KBM-7 (cell line): ENCODE measurements at regions not wholly inside any gene's neighbourhood (a gene's known extent, or its start where the extent isn't known, plus 50 kb on each side); places are given as distances from the start of the nearest gene placed in this dataset.
"Not testable (repeated sequence)": the region's sequence is repeated elsewhere in the genome, so short reads cannot be mapped to it uniquely, and the experiment has no call there.

Source experiments
- DNase-seq: peaks from one replicate; pipeline ENCODE4 v3.0.0-alpha.2; 2015
- in situ Hi-C: fragments of 300-500 bp; cut with MboI; formaldehyde crosslinking; loops from 2 replicates; pipeline ENCODE4 v1.14.3; 2020; ENCODE audit warnings: low sequenced_read_pairs, low pct_unique_long_range_greater_than_20kb, mixed read lengths

GRCh38 chr13:34360702-34361101, 542.8 kb downstream of the RFC3 start:
- in situ Hi-C loops: no loop called here
- DNase-seq: no peak

GRCh38 chr13:34361560-34361959, 543.6 kb downstream of the RFC3 start:
- no peak for DNase-seq
- in situ Hi-C loops: no loop called here

- in situ Hi-C loops: no loop called here
- DNase-seq: no peak
Observed at GRCh38 chr13:34363266-34363665, 545.3 kb downstream of the RFC3 start.

- in situ Hi-C loops: no loop called here
- no peak for DNase-seq
Observed at GRCh38 chr13:34364633-34365032, 546.7 kb downstream of the RFC3 start.

- in situ Hi-C loops: no loop called here
- no peak for DNase-seq
Observed at GRCh38 chr13:34369931-34370330, 552.0 kb downstream of the RFC3 start.

- in situ Hi-C loops: no loop called here
- DNase-seq: no peak
Observed at GRCh38 chr13:34371108-34371507, 553.2 kb downstream of the RFC3 start.

- no peak for DNase-seq
- in situ Hi-C loops: no loop called here
Observed at GRCh38 chr13:34371645-34372395, 553.9 kb downstream of the RFC3 start.

- no peak for DNase-seq
- in situ Hi-C loops: no loop called here
Observed at GRCh38 chr13:34372581-34372980, 554.6 kb downstream of the RFC3 start.

DNA sequence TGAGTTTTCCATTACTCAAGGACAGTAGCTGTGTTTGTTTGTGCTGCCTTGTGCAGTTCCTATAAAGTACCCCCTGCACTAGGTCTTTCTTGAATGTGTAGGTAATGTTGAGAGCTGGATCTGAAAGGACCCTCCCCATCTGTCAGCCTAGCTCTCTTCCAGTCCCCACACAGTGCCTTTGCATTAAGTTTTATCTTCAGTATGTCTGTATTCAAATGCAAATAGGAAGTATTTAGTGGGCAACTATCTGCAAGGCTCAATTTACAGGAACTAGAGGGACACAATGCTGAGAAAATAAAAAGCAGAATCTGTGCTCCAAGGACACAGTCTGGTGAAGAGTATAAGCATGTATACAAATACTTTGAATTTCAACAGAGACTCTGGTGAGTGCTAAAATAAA, 558.5 kb downstream of the RFC3 start:
- in situ Hi-C loops: no loop called here

DNA sequence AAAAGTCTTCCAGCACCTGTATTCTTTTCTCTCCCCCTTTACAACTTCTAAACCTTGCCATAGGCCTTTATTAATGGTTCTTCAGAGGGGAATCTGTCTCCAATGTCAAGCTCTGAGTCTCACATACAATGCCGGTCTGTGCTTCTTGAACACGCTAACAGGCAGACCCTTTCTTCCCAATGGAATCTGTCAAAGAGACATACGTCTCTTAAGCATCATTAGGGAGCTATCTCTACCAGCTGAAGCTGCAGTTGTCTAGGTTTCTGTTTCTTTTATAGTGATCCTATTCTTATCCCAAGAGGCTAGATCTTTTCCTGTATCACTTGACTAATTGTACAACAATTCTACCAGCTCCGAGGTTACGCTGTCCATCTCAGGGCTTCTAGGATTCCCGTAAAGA, 560.8 kb upstream of the NBEA start:
- in situ Hi-C loops: no loop called here

More for the DNA sequence above, 558.5 kb downstream of the RFC3 start:
- no peak for DNase-seq

GRCh38 chr13:34383728-34384127, 558.3 kb upstream of the NBEA start:
- in situ Hi-C loops: no loop called here
- no peak for DNase-seq

More for the DNA sequence above, 560.8 kb upstream of the NBEA start:
- DNase-seq: no peak

DNA sequence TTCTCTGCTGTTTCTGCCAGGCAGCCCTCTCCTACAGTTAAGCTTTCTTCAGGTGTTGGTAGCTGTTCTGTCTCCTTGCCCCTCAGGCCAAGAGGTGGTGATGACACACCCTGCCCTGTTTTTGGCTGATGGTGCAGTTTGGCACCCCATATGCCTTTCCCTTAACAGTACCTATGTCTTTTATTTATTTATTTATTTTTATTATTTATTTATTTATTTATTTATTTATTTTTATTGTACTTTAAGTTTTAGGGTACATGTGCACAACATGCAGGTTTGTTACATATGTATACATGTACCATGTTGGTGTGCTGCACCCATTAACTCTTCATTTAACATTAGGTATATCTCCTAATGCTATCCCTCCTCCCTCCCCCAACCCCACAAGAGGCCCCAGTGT, 555.8 kb upstream of the NBEA start:
- DNase-seq, in situ Hi-C loops: not testable (repeated sequence)

DNA sequence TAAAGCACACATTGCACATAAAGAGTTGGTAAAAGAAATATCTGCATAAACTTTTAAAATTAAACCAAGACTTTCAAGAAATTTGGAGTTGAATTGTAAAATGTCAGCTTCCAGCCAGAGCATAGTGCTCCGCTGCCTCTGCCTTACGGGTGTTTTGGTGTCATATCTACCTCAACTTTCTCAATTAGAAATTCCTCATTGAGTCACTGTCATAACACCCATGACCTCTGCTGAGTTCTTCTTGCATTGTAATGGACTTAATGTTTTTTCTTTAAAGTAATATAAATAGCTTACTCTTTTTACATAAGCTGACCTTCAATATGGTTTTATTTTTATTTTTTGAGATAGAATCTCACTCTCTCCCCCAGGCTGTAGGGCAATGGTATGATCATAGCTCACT, 551.0 kb upstream of the NBEA start:
- no peak for DNase-seq
- in situ Hi-C loops: no loop called here

DNA sequence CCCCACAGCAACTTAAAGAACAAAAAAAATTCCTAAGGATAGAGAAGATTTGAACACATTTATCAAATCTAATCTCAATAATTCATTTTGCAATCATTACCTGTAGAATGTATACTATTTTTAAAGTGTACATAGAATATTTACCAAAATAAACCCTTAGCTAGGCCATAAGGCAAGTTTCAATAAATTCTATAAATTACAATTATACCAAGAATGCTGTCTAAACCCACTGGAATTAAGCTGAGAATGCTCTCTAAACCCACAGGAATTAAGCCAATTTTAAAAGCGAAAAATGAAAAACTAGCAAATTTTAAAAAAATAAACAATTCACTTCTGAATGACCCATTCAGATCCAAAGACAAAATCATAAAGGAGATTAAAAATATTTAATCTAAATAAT, 540.4 kb upstream of the NBEA start:
- in situ Hi-C loops: no loop called here
- no peak for DNase-seq

- in situ Hi-C loops: no loop called here
- DNase-seq: no peak
Observed at GRCh38 chr13:34405410-34406181, 536.5 kb upstream of the NBEA start.

- DNase-seq: no peak
- in situ Hi-C loops: no loop called here
Observed at GRCh38 chr13:34408640-34409039, 533.4 kb upstream of the NBEA start.

DNA sequence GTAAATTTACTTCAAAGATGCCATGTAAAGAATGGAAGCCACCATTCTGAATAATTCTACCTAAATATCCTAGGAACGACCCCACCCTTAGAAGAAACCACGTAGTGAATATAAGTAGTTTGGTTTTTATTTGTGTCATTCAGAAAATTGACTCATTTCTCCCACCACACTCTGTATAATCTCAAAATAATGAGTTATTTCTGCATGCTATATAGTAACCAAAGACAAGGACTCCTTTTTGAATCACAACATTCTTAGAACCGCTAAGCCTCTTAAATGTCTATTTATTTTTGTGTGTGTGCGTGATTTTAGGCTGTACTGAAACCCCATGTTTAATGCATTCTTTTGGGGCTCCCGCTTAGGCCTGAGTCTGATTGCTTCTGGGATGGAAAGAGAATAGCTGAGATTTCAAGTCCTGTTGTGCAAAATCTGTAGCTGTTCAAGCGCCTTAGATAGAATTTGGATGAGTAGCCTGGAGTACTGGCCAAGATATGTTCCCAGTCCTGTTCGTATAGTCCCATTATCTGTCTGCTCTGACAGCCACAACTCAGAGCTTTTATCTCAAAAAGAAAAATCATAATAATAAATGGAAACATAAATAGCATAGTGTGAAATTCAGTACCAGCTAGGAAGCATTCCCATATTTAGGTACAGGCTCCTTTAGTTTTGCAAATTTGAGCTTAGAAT, 532.4 kb upstream of the NBEA start:
- DNase-seq: no peak
- in situ Hi-C loops: no loop called here

DNA sequence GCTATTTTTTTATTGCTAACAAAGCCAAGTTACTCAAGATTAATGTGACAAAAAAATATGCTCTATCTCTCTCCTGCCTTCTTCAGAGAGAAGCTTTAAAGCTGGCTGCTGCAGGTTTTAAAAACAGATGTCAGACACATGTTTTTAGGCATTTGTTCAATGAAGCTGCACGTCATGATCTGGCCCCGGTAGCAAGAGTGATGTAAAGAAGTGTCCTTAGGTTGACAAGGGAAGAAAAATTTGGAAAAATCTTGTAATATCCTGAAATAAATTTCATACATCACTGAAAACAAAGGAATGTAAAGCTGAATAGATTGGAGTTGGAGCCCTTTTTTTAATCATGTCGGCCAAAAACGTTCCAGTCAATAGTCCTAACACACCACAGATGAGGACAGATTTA, 531.4 kb upstream of the NBEA start:
- in situ Hi-C loops: no loop called here
- no peak for DNase-seq

- in situ Hi-C loops: no loop called here
- no peak for DNase-seq
Observed at GRCh38 chr13:34411177-34411576, 530.9 kb upstream of the NBEA start.

DNA sequence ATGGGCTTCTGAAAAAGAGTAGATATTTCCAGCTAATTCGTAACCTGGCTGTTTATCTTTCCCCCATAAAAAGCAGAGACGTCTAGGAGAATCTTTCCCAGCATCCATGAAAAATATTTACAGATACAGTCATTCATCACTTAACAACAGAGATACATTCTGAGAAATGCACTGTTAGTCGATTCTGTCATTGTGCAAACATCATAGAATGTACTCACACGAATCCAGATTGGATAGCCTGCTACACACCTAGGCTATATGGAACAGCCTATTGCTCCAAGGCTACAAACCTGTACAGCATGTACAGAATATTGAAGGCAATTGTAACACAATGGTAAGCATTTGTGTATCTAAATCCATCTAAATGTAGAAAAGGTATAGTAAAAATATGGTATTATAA, 530.2 kb upstream of the NBEA start:
- in situ Hi-C loops: no loop called here
- no peak for DNase-seq
